Fibroblast of mammary gland (primary cell): ENCODE measurements at regions not wholly inside any gene's neighbourhood (a gene's known extent, or its start where the extent isn't known, plus 50 kb on each side); places are given as distances from the start of the nearest gene placed in this dataset.

Experiments used
- DNase-seq: peaks from one replicate; pipeline ENCODE4 v3.0.0-alpha.2; 2010; ENCODE audit warnings: low read depth
- H3K4me3 ChIP-seq: 2 replicates; pipeline ENCODE4 v1.5.1; 2011; ENCODE audit warnings: low read depth, mild to moderate bottlenecking, low read length, moderate library complexity; ENCODE audit not compliant: control insufficient read depth
- CTCF ChIP-seq: conservative IDR thresholded peaks from 2 replicates; pipeline ENCODE4 v1.5.1; 2011; ENCODE audit warnings: low read depth, low read length, inconsistent platforms; ENCODE audit not compliant: control insufficient read depth, insufficient read depth

- TF ChIP-seq CTCF, result no peak
- no peak overlapping the region for H3K4me3 ChIP-seq
- no peak for DNase-seq
These were observed 221.7 kb downstream of the COG6 start for GRCh38 chr13:39877134-39877533.

GRCh38 chr13:39879286-39880035 lies 224.0 kb downstream of the COG6 start:
- DNase-seq, result no peak
- no peak overlapping the region for H3K4me3 ChIP-seq
- TF ChIP-seq CTCF, result no peak

GRCh38 chr13:39881383-39881782 lies 225.9 kb downstream of the COG6 start:
- DNase-seq, result no peak
- TF ChIP-seq CTCF, result no peak
- no peak overlapping the region for H3K4me3 ChIP-seq

- no peak for TF ChIP-seq CTCF
- no peak overlapping the region for H3K4me3 ChIP-seq
- DNase-seq, result peak; percentile 30
These were observed 226.4 kb downstream of the COG6 start for GRCh38 chr13:39881887-39882286.

- no peak for TF ChIP-seq CTCF
These were observed 228.7 kb downstream of the COG6 start for GRCh38 chr13:39884166-39884565.

GRCh38 chr13:39886336-39886735 lies 230.9 kb downstream of the COG6 start:
- DNase-seq, result peak; percentile 17
- TF ChIP-seq CTCF, result no peak
- no peak overlapping the region for H3K4me3 ChIP-seq

More at GRCh38 chr13:39884166-39884565, 228.7 kb downstream of the COG6 start:
- H3K4me3 ChIP-seq, result no peak overlapping the region
- DNase-seq, result no peak
